Stimulated activated CD8-positive, alpha-beta memory T cell treated with anti-CD3 and anti-CD28 coated beads, Interleukin-4, amount 100 ng/mL, for 4 hours (primary cell): ENCODE measurements at regions not wholly inside any gene's neighbourhood (a gene's known extent, or its start where the extent isn't known, plus 50 kb on each side); places are given as distances from the start of the nearest gene placed in this dataset.
"Not testable (repeated sequence)": the region's sequence is repeated elsewhere in the genome, so short reads cannot be mapped to it uniquely, and the experiment has no call there.

Experiments used
- DNase-seq, 2 donors: peaks; one replicate each; pipeline ENCODE4 v3.0.0-alpha.2; 2020; ENCODE audit warnings: low read depth in 2 of 2, low spot score in 1 of 2

- no peak for DNase-seq
These were observed 1450.2 kb downstream of the HACE1 start for GRCh38 chr6:103409475-103409874.

- DNase-seq = no peak
These were observed 1454.4 kb downstream of the HACE1 start for GRCh38 chr6:103405321-103405720.

DNA sequence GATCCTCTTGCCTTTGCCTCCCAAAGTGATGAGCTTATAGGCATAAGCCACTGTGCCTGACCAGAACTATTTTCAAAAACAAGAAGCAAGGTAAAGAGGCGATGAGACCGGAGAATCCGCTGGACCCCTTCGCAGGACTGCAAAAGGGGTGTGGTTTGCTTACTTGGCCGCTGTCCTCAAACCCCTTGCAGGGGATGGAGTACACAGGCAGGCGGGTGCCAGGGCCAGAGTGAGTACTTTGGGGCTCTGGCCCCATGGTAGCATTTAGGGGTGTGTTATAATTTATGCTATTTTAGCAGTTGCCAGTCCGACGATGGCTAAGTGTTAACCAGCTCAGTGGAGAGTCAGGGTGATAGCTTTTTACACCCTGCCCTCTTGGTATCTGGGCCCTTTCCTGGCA lies 1454.9 kb downstream of the HACE1 start:
- DNase-seq = no peak

- DNase-seq = no peak
These were observed 1463.0 kb downstream of the HACE1 start for GRCh38 chr6:103396768-103397167.

DNA sequence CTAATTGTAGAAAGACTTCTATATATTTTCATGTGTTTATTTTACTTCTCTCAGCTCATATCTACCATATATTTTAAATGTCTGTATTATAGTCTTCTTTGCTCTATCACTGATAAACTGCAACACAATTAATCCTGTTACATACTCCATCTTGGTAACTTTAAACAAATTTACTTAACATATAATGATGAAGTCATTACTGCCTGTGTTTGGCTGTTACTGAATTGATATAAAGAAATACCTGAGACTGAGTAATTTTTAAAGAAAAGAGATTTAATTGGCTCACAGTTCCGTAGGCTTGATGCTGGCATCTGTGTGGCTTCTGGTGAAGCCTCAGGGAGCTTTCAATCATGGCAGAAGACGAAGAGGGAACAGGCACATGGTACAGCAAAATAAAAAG lies 1480.4 kb downstream of the HACE1 start:
- DNase-seq = no peak

DNA sequence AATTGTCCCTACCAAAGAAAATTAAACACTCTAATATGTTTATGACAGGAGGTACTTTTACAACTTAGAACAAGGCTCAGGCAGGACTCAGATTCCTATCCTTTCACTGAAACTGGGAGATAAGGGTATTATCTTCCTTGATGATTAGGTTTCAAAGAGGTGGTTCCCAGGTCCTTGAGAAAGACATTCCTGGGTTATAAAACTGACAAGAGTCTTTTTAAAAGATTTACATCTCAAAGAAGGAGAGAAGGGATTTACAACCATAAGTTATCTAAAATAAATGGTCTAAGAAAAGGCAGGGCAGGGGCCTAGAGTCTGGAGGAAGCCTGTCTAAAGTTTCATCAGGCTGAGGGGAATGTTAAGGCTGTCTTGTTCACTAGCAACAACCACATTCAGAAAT lies 1492.5 kb downstream of the HACE1 start:
- no peak for DNase-seq

GRCh38 chr6:103356531-103356930 lies 1503.2 kb downstream of the HACE1 start:
- no peak for DNase-seq

DNA sequence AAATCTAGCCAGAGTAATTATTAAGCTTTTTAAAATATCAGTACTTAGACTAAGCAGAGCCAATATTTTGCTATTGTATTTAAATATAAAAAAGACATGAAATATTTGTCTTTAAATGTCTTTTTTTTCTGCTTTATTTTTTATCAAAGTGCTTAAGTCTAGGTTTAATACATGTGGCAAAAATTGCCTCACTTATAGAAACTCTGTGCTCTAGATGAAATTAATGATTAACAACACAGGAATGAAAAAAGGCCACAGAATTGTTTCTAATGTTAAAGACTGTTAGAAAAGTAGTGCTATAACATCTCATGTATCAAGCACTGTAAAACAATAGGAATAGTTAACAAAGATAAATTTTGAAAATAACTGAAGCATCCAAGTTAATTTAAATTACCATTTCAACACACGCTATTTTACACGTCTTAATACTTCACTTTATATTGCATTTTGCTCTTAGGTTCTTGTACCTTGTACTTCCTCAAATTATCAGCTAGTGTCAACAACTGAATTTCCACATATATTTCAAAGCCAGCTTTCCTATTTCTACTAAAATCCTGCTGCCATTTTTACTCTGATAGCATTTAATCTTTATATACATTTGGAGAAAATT lies 1515.1 kb downstream of the HACE1 start:
- DNase-seq = no peak

DNA sequence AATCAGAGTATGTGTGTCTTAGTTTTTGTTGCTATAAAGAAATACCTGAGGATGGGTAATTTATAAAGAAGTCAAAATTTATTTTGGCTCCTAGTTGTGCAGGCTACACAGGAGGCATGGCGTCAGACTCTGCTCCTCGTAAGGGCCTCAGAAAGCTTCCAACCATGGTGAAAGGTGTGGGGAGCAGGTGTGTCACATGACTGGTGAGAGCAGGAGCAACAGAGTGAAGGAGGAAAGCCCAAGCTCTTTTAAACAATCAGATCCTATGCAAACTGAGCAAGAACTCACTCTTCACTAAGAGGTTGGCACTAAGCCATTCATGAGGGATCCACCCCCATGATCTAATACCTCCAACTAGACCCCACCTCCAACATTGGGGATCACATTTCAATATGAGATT lies 1524.3 kb downstream of the HACE1 start:
- no peak for DNase-seq

- no peak for DNase-seq
These were observed 1532.7 kb downstream of the HACE1 start for GRCh38 chr6:103326760-103327757.

DNA sequence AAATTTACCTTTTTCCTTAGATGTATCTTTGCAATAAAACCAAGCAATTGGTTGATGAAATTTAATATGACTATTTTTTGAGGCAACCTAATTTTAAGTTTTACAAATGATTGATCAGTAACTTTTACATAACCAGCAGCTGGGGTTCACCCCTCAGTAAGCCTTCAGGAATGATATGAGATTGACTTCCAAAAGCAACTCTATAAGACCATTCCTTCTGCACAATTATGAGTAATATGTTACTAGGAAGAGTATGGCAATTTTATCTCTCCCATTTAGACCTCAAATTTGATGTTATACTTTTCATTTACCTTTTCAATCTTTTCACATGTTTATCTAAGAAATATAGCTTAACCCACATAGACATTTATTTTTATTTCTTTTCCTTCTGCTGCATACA lies 1546.3 kb downstream of the HACE1 start:
- DNase-seq = no peak

- not testable (repeated sequence) for DNase-seq
These were observed 1565.3 kb downstream of the HACE1 start for GRCh38 chr6:103294376-103294775.

GRCh38 chr6:103284835-103285234 lies 1574.9 kb downstream of the HACE1 start:
- DNase-seq = no peak

- DNase-seq = no peak
These were observed 1579.3 kb downstream of the HACE1 start for GRCh38 chr6:103280417-103280816.

GRCh38 chr6:103277936-103278335 lies 1581.8 kb downstream of the HACE1 start:
- no peak for DNase-seq

DNA sequence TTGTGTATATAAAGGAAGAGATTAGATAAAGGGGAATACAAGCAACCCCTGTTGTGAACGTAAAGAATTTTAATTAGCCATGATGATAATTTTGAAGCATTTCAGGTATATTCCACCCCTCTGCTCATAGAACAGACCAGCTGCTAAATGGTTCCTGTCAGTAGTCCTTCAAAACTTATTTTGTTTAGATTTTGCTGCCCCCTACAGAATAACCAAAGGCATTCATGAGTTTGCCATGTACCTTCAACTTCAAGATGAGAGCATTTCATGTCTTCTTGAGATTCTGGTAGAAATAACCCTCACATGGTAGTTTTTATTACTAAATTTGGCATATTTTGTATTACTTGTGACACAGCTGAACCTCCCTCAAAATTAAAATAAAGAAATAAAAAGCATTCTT lies 1586.7 kb downstream of the HACE1 start:
- no peak for DNase-seq

DNA sequence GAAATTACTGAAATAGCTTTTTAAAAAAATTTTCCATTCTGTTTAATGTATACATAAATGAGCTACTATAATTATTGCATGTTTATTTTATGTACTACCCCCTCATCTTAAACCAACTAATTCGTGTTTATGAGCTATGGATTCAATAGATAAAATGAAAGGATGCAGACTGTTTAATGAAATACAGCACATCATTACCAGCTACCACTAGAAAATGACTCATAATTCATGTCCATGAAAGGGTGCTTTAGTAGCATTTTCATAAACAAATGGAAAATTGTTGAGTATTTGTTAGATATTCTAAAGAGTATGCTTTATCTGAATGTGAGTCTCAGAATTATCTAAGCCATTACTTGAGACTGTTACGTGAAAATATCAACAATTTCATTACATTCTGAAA lies 1590.1 kb downstream of the HACE1 start:
- DNase-seq = no peak

DNA sequence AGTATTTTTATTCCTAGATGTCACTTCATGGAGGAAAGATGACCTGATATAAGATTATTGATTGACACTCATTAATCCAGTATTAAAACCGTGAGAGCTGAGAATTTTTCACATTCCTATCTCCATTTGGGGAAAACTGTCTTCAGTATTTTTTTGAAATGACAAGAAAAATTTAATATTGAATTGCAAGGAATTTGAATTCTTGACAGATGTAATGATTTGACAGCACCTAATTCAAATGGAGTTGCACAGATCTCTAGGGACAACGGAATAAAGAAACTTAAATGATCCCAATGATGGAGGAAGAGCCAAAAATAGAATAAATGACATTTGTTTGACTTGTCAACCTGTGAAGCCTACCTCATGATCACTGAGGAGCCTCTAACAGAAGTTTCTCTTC lies 1591.4 kb downstream of the HACE1 start:
- no peak for DNase-seq

DNA sequence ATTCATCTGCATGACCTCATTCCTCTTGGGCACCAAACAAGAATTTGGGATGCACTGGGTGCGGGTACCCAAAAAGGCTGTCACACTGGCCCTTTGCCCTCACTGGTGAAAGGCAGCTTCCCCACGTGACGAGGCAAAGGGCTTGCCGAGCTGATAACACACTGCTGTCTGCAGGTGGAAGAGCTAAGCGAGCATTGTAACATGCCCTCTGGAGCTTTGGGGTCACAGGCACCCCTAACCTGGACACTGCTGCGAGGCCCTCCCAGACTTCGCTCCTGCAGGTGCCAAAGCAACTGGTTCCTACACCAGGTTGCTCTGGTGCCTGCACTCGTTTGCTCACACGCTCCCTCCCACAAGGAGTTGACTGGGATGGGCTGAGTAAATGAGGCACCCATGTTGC lies 1595.7 kb downstream of the HACE1 start:
- no peak for DNase-seq

DNA sequence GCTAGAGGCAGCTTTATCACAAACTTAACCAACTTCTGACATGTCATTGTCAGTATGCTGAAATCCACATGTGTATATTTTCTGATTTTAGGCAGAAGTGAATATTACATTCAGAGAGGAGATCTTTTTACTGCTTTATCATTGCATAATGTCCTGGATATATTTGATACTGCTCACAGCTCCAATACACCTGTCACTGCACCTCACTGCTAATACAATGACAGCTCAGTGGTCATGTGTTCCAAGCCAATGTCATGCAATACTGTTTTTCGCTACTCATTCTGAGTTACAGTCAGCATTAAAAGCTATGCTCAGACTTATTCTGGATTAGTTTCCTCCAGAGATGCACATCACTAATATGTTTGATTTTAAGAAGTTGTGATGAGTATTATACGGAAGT lies 1604.6 kb downstream of the HACE1 start:
- no peak for DNase-seq

- DNase-seq = no peak
These were observed 1622.8 kb downstream of the HACE1 start for GRCh38 chr6:103236923-103237322.

- DNase-seq = no peak
These were observed 1628.5 kb downstream of the HACE1 start for GRCh38 chr6:103231181-103231580.

DNA sequence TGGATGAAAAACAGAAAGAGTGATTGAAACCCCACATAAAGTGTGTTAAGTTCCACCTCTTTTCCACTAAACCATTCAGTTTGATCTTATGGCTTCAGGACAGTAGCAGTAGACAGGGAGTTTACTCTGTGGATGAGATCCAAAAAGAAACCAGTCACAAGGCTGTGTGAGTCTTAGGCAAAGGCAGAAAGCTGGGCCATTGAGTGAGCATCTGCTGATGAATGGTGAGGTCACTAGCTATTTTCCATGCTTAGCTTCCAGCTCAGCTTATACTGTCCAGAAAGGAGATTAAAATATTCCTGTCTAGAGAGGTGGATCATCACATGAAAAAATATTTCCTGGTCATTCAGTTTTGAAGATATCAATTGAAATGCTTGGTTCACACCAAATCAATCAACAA lies 1643.9 kb downstream of the HACE1 start:
- DNase-seq = no peak
